A549 (cell line): ENCODE measurements at regions not wholly inside any gene's neighbourhood (a gene's known extent, or its start where the extent isn't known, plus 50 kb on each side); places are given as distances from the start of the nearest gene placed in this dataset.

Experiments
- ATAC-seq, 2 experiments: fragments of 200-7000 bp in 1 of 2; fragments of >200 bp in 1 of 2; cut with Nextera tagmentation in 1 of 2; cut with Tn5 transposase in 1 of 2; 3 replicates each; pipeline versions ENCODE4 v1.8.0 to v1.9.1; 2018 to 2020; ENCODE audit warnings: mild to moderate bottlenecking in 1 of 2, moderate library complexity in 1 of 2
- CTCF ChIA-PET: fragments of 300-600 bp; sonication (Branson Sonifier 250); formaldehyde crosslinking; extraction: SDS; loops from one replicate; lab custom pipeline; 2021; ENCODE audit warnings: antibody characterized with exemption, inconsistent platforms; lab: Yijun Ruan, JAX
- POLR2A ChIA-PET: fragments of 350-600 bp; formaldehyde crosslinking; extraction: SDS; loops from one replicate; lab custom pipeline; 2021; ENCODE audit warnings: antibody characterized with exemption, inconsistent platforms; lab: Yijun Ruan, JAX
- DNase-seq, 2 experiments: peaks; one replicate each; pipeline versions ENCODE4 v3.0.0 to v3.0.0-alpha.2; 2011 to 2016; ENCODE audit warnings: low read depth in 1 of 2, low spot score in 1 of 2
- FAIRE-seq: peaks from 2 replicates; lab custom pipeline; 2011; peaks lifted over from hg19 to GRCh38; lab: Jason Lieb, UNC
- H3K27ac ChIP-seq, 2 experiments: fragments of >200 bp; sonication (Bioruptor Twin); formaldehyde crosslinking; 3 replicates each; pipeline ENCODE4 v1.5.1; 2016 to 2017
- H3K4me1 ChIP-seq: fragments of >200 bp; sonication (Bioruptor Twin); formaldehyde crosslinking; 3 replicates; pipeline ENCODE4 v1.6.1; 2016
- H3K4me2 ChIP-seq: fragments of >200 bp; sonication (Bioruptor Twin); formaldehyde crosslinking; 3 replicates; pipeline ENCODE4 v1.6.1; 2016
- H3K4me3 ChIP-seq: fragments of >200 bp; sonication (Bioruptor Twin); formaldehyde crosslinking; 3 replicates; pipeline ENCODE4 v1.5.1; 2016
- H3K9me3 ChIP-seq: fragments of >200 bp; sonication (Bioruptor Twin); formaldehyde crosslinking; 3 replicates; pipeline ENCODE4 v1.6.1; 2016
- BHLHE40 ChIP-seq: IDR thresholded peaks from 2 replicates; pipeline ENCODE4 v1.6.1; 2012; ENCODE audit warnings: low read depth, low read length, inconsistent platforms
- CBX8 ChIP-seq: fragments of 200-600 bp; sonication (generic); IDR thresholded peaks from 2 replicates; pipeline ENCODE4 v1.6.1; 2016
- CEBPB ChIP-seq, 2 experiments: fragments of >200 bp in 1 of 2; sonication (Bioruptor Twin) in 1 of 2; formaldehyde crosslinking in 1 of 2; IDR thresholded peaks; 2 replicates each; pipeline ENCODE4 v1.6.1; 2012 to 2016
- CHD2 ChIP-seq: fragments of 150-350 bp; IDR thresholded peaks from 2 replicates; pipeline ENCODE4 v1.6.1; 2014; ENCODE audit warnings: low read length; ENCODE audit not compliant: partially characterized antibody
- CHD4 ChIP-seq: fragments of 200-600 bp; sonication (generic); IDR thresholded peaks from 2 replicates; pipeline ENCODE4 v1.6.1; 2016; ENCODE audit warnings: antibody characterized with exemption, mild to moderate bottlenecking, borderline replicate concordance
- EHF ChIP-seq: fragments of 250-450 bp; sonication (Bioruptor Pico); IDR thresholded peaks from 2 replicates; pipeline ENCODE4 v1.5.0; 2020; ENCODE audit warnings: mild to moderate bottlenecking
- FOSB ChIP-seq: fragments of 250-450 bp; sonication (Bioruptor Pico); IDR thresholded peaks from 2 replicates; pipeline ENCODE4 v1.5.0; 2020; ENCODE audit warnings: mild to moderate bottlenecking, moderate library complexity
- HDAC2 ChIP-seq: fragments of 200-600 bp; sonication (generic); IDR thresholded peaks from 2 replicates; pipeline ENCODE4 v1.6.1; 2016
- HOXB13 ChIP-seq: fragments of 250-450 bp; sonication (Bioruptor Pico); IDR thresholded peaks from 2 replicates; pipeline ENCODE4 v1.5.0; 2020; ENCODE audit warnings: low read depth, mild to moderate bottlenecking, moderate library complexity
- KDM1A ChIP-seq: fragments of 200-600 bp; sonication (generic); IDR thresholded peaks from 2 replicates; pipeline ENCODE4 v1.6.1; 2016; ENCODE audit warnings: low read depth, mild to moderate bottlenecking
- KDM5A ChIP-seq: fragments of 200-600 bp; sonication (generic); IDR thresholded peaks from 2 replicates; pipeline ENCODE4 v1.6.1; 2016; ENCODE audit warnings: antibody characterized with exemption, mild to moderate bottlenecking
- MAFK ChIP-seq: fragments of 450-650 bp; IDR thresholded peaks from 2 replicates; pipeline ENCODE4 v1.6.1; 2014; ENCODE audit not compliant: partially characterized antibody
- MAZ ChIP-seq: fragments of 150-350 bp; IDR thresholded peaks from 2 replicates; pipeline ENCODE4 v1.6.1; 2014; ENCODE audit warnings: antibody characterized with exemption, low read depth, low read length, borderline replicate concordance
- MYC ChIP-seq: IDR thresholded peaks from 2 replicates; pipeline ENCODE4 v1.6.1; 2012; ENCODE audit warnings: mild to moderate bottlenecking, inconsistent platforms, low read length, improper control_type of control experiment, borderline replicate concordance
- NPAS2 ChIP-seq: fragments of 250-450 bp; sonication (Bioruptor Pico); IDR thresholded peaks from 2 replicates; pipeline ENCODE4 v1.8.0; 2022; ENCODE audit warnings: mild to moderate bottlenecking, moderate library complexity, borderline replicate concordance
- POLR2AphosphoS2 ChIP-seq: conservative IDR thresholded peaks from 2 replicates; pipeline ENCODE4 v1.6.1; 2012; ENCODE audit warnings: low read length, improper control_type of control experiment, inconsistent platforms
- RFX5 ChIP-seq: fragments of 450-650 bp; IDR thresholded peaks from 2 replicates; pipeline ENCODE4 v1.7.1; 2014; ENCODE audit warnings: antibody characterized with exemption, mild to moderate bottlenecking, moderate library complexity
- RNF2 ChIP-seq: fragments of 200-600 bp; sonication (generic); IDR thresholded peaks from 2 replicates; pipeline ENCODE4 v1.6.1; 2016; ENCODE audit warnings: low read depth, mild to moderate bottlenecking, antibody characterized with exemption, moderate library complexity, borderline replicate concordance
- SREBF2 ChIP-seq: fragments of 450-650 bp; IDR thresholded peaks from 2 replicates; pipeline ENCODE4 v1.6.1; 2014; ENCODE audit warnings: mild to moderate bottlenecking, moderate library complexity
- TFCP2L1 ChIP-seq: fragments of 250-450 bp; sonication (Bioruptor Pico); IDR thresholded peaks from 2 replicates; pipeline ENCODE4 v1.5.0; 2021; ENCODE audit warnings: mild to moderate bottlenecking
- ZC3H11A ChIP-seq: fragments of 450-650 bp; IDR thresholded peaks from 2 replicates; pipeline ENCODE4 v1.6.1; 2014; ENCODE audit warnings: antibody characterized with exemption, mild to moderate bottlenecking
- ZNF302 ChIP-seq: fragments of 250-450 bp; sonication (Bioruptor Pico); IDR thresholded peaks from 2 replicates; pipeline ENCODE4 v1.9.0; 2021; ENCODE audit warnings: inconsistent platforms, mild to moderate bottlenecking, moderate library complexity
- WGBS: methylation state at CpG from one replicate; pipeline ENCODE4 v1.1.6; 2017; ENCODE audit errors: missing lambda C conversion rate; 5-methylcytosine and 5-hydroxymethylcytosine counted together
- TF ChIP-seq, protein P1 (sequence below): fragments of >200 bp; sonication (Bioruptor Twin); formaldehyde crosslinking; IDR thresholded peaks from 3 replicates; pipeline ENCODE4 v1.5.1; 2016
- TF ChIP-seq, protein P2 (sequence below): fragments of 450-650 bp; IDR thresholded peaks from 2 replicates; pipeline ENCODE4 v1.6.1; 2014; ENCODE audit warnings: antibody characterized with exemption
- TF ChIP-seq, protein P3 (sequence below): fragments of >200 bp; sonication (Bioruptor Twin); formaldehyde crosslinking; IDR thresholded peaks from 2 replicates; pipeline ENCODE4 v1.6.1; 2016
- TF ChIP-seq, protein P4 (sequence below): fragments of 200-600 bp; sonication (generic); IDR thresholded peaks from 2 replicates; pipeline ENCODE4 v1.6.1; 2016; ENCODE audit warnings: antibody characterized with exemption, mild to moderate bottlenecking, moderate library complexity

DNA sequence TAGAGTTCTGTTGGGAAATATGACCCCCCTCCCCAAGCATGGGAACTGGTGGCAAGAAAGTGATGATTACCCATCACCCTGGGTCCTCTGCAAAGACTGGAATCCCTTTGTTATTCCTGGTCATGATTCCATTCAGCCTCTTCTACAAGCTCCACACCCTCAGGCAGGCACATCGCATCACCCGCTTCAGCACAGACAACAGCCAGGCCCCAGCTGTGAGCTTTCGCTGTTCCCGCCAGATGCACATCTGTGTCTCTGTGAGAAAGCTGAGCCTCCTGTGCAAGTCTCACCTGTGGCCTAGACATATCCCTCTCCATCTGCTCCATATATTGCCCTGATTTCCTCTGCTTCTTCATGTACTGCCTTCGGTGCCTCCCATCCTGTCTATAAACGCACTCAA lies 368.0 kb upstream of the RAB6C start:
- CTCF ChIA-PET: no interaction called here
- FAIRE-seq (no peak), DNase-seq (no peak), ATAC-seq (no peak)
- H3K4me2 ChIP-seq: no peak overlapping the region
- H3K27ac ChIP-seq: no peak overlapping the region
- POLR2A ChIA-PET: no interaction called here
- TF ChIP-seq ZNF302 (CRISPR knock-in tag) (no peak), TFCP2L1 (no peak), CHD2 (no peak), POLR2AphosphoS2 (no peak), MAFK (no peak)
- 71% methylated on average over 6 of the region's 6 CpGs for WGBS
- H3K4me3 ChIP-seq: no peak overlapping the region
- H3K9me3 ChIP-seq: no peaks in the 10 kb centered on the region
- H3K4me1 ChIP-seq: no peaks in the 10 kb centered on the region

DNA sequence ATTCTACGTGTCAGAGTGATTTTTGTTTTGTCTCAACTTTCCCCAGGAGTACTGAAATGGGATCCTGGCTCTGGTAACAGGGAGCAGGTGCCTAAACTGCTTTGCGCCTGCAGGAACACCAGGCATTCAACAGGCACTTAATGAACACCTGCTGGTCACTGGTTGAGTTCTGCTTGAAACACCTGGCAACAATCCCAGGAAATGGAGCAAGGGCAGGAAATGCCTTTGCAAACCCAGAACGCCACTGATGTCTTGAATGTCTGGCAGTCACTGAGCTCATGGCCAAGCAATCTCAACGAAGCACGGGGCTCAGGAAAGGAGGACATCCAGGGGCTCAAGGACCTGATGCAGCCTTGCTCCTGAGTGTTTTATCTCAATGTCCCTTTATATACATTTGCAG lies 360.0 kb upstream of the RAB6C start:
- Histone ChIP-seq H3K9me3 (no peaks in the 10 kb centered on the region), H3K4me3 (no peak overlapping the region), H3K4me2 (no peak overlapping the region), H3K27ac (no peak overlapping the region), H3K4me1 (no peaks in the 10 kb centered on the region)
- ATAC-seq (no peak), FAIRE-seq (no peak), DNase-seq (no peak)
- no peak for TF ChIP-seq MAZ
- no peak for TF ChIP-seq CBX8
- TF ChIP-seq POLR2AphosphoS2: no peak
- TF ChIP-seq KDM1A: no peak
- TF ChIP-seq RFX5: no peak
- TF ChIP-seq SREBF2: no peak
- no peak for TF ChIP-seq HOXB13 (CRISPR knock-in tag)
- TF ChIP-seq NPAS2: no peak
- TF ChIP-seq, protein P1, sequence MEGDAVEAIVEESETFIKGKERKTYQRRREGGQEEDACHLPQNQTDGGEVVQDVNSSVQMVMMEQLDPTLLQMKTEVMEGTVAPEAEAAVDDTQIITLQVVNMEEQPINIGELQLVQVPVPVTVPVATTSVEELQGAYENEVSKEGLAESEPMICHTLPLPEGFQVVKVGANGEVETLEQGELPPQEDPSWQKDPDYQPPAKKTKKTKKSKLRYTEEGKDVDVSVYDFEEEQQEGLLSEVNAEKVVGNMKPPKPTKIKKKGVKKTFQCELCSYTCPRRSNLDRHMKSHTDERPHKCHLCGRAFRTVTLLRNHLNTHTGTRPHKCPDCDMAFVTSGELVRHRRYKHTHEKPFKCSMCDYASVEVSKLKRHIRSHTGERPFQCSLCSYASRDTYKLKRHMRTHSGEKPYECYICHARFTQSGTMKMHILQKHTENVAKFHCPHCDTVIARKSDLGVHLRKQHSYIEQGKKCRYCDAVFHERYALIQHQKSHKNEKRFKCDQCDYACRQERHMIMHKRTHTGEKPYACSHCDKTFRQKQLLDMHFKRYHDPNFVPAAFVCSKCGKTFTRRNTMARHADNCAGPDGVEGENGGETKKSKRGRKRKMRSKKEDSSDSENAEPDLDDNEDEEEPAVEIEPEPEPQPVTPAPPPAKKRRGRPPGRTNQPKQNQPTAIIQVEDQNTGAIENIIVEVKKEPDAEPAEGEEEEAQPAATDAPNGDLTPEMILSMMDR: no peak
- TF ChIP-seq KDM5A: no peak
- TF ChIP-seq CHD4: no peak
- TF ChIP-seq, protein P2, sequence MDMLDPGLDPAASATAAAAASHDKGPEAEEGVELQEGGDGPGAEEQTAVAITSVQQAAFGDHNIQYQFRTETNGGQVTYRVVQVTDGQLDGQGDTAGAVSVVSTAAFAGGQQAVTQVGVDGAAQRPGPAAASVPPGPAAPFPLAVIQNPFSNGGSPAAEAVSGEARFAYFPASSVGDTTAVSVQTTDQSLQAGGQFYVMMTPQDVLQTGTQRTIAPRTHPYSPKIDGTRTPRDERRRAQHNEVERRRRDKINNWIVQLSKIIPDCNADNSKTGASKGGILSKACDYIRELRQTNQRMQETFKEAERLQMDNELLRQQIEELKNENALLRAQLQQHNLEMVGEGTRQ: no peak
- CTCF ChIA-PET: no interaction called here
- POLR2A ChIA-PET: no interaction called here
- 4% methylated on average over 5 of the region's 5 CpGs for WGBS

DNA sequence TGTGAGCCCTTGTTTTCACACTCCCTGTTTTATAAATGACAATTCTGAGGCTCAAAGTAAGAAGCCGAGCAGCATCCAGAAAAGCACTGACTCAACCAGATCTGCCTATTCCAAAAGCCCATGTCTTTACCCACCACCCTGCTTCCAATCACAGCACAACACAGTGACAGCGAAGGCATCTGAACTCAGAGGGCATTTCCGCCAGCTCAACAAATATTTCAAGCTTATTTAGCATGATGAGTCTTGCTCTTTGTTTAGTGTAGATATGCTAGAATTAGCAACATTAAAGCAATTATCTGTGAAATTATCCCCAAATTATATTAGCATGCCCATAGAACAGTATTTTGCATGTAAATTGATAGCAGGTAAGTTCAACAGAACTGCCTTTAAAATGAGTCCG lies 359.1 kb upstream of the RAB6C start:
- Histone ChIP-seq H3K4me1 (no peaks in the 10 kb centered on the region), H3K9me3 (no peaks in the 10 kb centered on the region), H3K27ac (no peak overlapping the region), H3K4me3 (no peak overlapping the region), H3K4me2 (no peak overlapping the region)
- ChIA-PET CTCF (no interaction called here), POLR2A (no interaction called here)
- WGBS: 50% methylated on average over 4 of the region's 4 CpGs
- FAIRE-seq (no peak), ATAC-seq (no peak), DNase-seq (no peak)
- TF ChIP-seq, protein P3, sequence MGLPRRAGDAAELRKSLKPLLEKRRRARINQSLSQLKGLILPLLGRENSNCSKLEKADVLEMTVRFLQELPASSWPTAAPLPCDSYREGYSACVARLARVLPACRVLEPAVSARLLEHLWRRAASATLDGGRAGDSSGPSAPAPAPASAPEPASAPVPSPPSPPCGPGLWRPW: no peak
- no peak for TF ChIP-seq HDAC2
- no peak for TF ChIP-seq RNF2
- no peak for TF ChIP-seq MYC
- no peak for TF ChIP-seq ZC3H11A
- TF ChIP-seq FOSB (CRISPR knock-in tag): no peak
- TF ChIP-seq, protein P4, sequence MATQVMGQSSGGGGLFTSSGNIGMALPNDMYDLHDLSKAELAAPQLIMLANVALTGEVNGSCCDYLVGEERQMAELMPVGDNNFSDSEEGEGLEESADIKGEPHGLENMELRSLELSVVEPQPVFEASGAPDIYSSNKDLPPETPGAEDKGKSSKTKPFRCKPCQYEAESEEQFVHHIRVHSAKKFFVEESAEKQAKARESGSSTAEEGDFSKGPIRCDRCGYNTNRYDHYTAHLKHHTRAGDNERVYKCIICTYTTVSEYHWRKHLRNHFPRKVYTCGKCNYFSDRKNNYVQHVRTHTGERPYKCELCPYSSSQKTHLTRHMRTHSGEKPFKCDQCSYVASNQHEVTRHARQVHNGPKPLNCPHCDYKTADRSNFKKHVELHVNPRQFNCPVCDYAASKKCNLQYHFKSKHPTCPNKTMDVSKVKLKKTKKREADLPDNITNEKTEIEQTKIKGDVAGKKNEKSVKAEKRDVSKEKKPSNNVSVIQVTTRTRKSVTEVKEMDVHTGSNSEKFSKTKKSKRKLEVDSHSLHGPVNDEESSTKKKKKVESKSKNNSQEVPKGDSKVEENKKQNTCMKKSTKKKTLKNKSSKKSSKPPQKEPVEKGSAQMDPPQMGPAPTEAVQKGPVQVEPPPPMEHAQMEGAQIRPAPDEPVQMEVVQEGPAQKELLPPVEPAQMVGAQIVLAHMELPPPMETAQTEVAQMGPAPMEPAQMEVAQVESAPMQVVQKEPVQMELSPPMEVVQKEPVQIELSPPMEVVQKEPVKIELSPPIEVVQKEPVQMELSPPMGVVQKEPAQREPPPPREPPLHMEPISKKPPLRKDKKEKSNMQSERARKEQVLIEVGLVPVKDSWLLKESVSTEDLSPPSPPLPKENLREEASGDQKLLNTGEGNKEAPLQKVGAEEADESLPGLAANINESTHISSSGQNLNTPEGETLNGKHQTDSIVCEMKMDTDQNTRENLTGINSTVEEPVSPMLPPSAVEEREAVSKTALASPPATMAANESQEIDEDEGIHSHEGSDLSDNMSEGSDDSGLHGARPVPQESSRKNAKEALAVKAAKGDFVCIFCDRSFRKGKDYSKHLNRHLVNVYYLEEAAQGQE: no peak
- TF ChIP-seq CEBPB (IDR thresholded peaks at IDR 0.05): no peak
- no peak for TF ChIP-seq RFX5
- TF ChIP-seq BHLHE40: no peak
- no peak for TF ChIP-seq EHF (CRISPR knock-in tag)
